Cardiac muscle cell (in vitro differentiated cells and primary cell): ENCODE measurements at regions not wholly inside any gene's neighbourhood (a gene's known extent, or its start where the extent isn't known, plus 50 kb on each side); places are given as distances from the start of the nearest gene placed in this dataset.

ENCODE experiments used
- DNase-seq, 2 donors: peaks; one replicate each; pipeline versions ENCODE4 v3.0.0 to v3.0.0-alpha.2; 2010 to 2017; ENCODE audit warnings: low read depth in 1 of 2, low spot score in 1 of 2
- H3K27ac ChIP-seq: fragments of 200-600 bp; sonication (generic); 2 replicates; pipeline ENCODE4 v1.5.1; 2016
- H3K27me3 ChIP-seq: fragments of 200-600 bp; sonication (generic); 2 replicates; pipeline ENCODE4 v1.6.0; 2016; ENCODE audit warnings: control low read depth
- H3K36me3 ChIP-seq: fragments of 200-600 bp; sonication (generic); 2 replicates; pipeline ENCODE4 v1.5.1; 2016; ENCODE audit warnings: control low read depth
- H3K4me1 ChIP-seq: fragments of 200-600 bp; sonication (generic); 2 replicates; pipeline ENCODE4 v1.8.1; 2017; ENCODE audit warnings: low read depth, mild to moderate bottlenecking, mixed run types
- H3K4me3 ChIP-seq: fragments of 200-600 bp; sonication (generic); 2 replicates; pipeline ENCODE4 v1.5.1; 2016; ENCODE audit warnings: mild to moderate bottlenecking
- H3K9me3 ChIP-seq: fragments of 200-600 bp; sonication (generic); 2 replicates; pipeline ENCODE4 v1.5.1; 2017; ENCODE audit warnings: low read depth, mild to moderate bottlenecking, control low read depth
- CTCF ChIP-seq: IDR thresholded peaks from 2 replicates; pipeline ENCODE4 v1.5.1; 2012; ENCODE audit warnings: low read depth, mild to moderate bottlenecking, low read length

GRCh38 chr7:7109934-7110333 is 72.4 kb upstream of the C1GALT1 start:
- H3K27me3 ChIP-seq = no peaks in the 10 kb centered on the region
- no peak overlapping the region for H3K27ac ChIP-seq
- H3K4me3 ChIP-seq = no peak overlapping the region
- H3K36me3 ChIP-seq = no peaks in the 10 kb centered on the region
- TF ChIP-seq CTCF = no peak
- DNase-seq = no peak
- no peaks in the 10 kb centered on the region for H3K9me3 ChIP-seq
- H3K4me1 ChIP-seq = no peaks in the 10 kb centered on the region

- no peaks in the 10 kb centered on the region for H3K36me3 ChIP-seq
- H3K9me3 ChIP-seq = no peaks in the 10 kb centered on the region
- no peak for DNase-seq
- H3K4me3 ChIP-seq = no peak overlapping the region
- no peaks in the 10 kb centered on the region for H3K4me1 ChIP-seq
- H3K27ac ChIP-seq = no peak overlapping the region
- no peaks in the 10 kb centered on the region for H3K27me3 ChIP-seq
- no peak for TF ChIP-seq CTCF
These were observed 71.6 kb upstream of the C1GALT1 start for GRCh38 chr7:7110706-7111105.

GRCh38 chr7:7112868-7113267 is 69.5 kb upstream of the C1GALT1 start:
- TF ChIP-seq CTCF = no peak
- peaks cover 4% of the 10 kb centered on the region for H3K4me1 ChIP-seq

GRCh38 chr7:7114575-7115291 is 67.6 kb upstream of the C1GALT1 start:
- H3K4me3 ChIP-seq = no peak overlapping the region
- no peaks in the 10 kb centered on the region for H3K36me3 ChIP-seq
- no peak overlapping the region for H3K27ac ChIP-seq
- no peaks in the 10 kb centered on the region for H3K9me3 ChIP-seq
- no peak for DNase-seq
- TF ChIP-seq CTCF = no peak
- no peaks in the 10 kb centered on the region for H3K27me3 ChIP-seq
- peaks cover 4% of the 10 kb centered on the region for H3K4me1 ChIP-seq

More at GRCh38 chr7:7112868-7113267, 69.5 kb upstream of the C1GALT1 start:
- H3K4me3 ChIP-seq = no peak overlapping the region
- H3K36me3 ChIP-seq = no peaks in the 10 kb centered on the region
- H3K27ac ChIP-seq = no peak overlapping the region
- no peaks in the 10 kb centered on the region for H3K9me3 ChIP-seq
- H3K27me3 ChIP-seq = no peaks in the 10 kb centered on the region
- DNase-seq = no peak

GRCh38 chr7:7117935-7118586 is 64.3 kb upstream of the C1GALT1 start:
- H3K27me3 ChIP-seq = no peaks in the 10 kb centered on the region
- H3K36me3 ChIP-seq = no peaks in the 10 kb centered on the region
- H3K4me1 ChIP-seq = peaks cover 4% of the 10 kb centered on the region
- H3K27ac ChIP-seq = no peak overlapping the region
- DNase-seq = no peak
- no peak overlapping the region for H3K4me3 ChIP-seq
- TF ChIP-seq CTCF = no peak
- H3K9me3 ChIP-seq = no peaks in the 10 kb centered on the region
